HCT116 (cell line): ENCODE measurements at regions not wholly inside any gene's neighbourhood (a gene's known extent, or its start where the extent isn't known, plus 50 kb on each side); places are given as distances from the start of the nearest gene placed in this dataset.

Experiments used
- CBX3 ChIP-seq: IDR thresholded peaks from 2 replicates; pipeline ENCODE4 v1.6.1; 2012; ENCODE audit warnings: low read depth
- CTCF ChIP-seq, 3 experiments: fragments of 200-600 bp in 1 of 3; sonication (generic) in 1 of 3; IDR thresholded peaks in 2 of 3; conservative IDR thresholded peaks in 1 of 3; 2 replicates each; pipeline ENCODE4 v1.5.1; 2012 to 2017; ENCODE audit warnings: low read depth in 2 of 3, low read length in 2 of 3, antibody characterized with exemption in 1 of 3, borderline replicate concordance in 1 of 3, control low read depth in 1 of 3, mild to moderate bottlenecking in 1 of 3, mixed read lengths in 1 of 3, mixed run types in 1 of 3, moderate library complexity in 1 of 3; ENCODE audit not compliant: insufficient read depth in 1 of 3
- ELF1 ChIP-seq: IDR thresholded peaks from 2 replicates; pipeline ENCODE4 v1.6.1; 2012; ENCODE audit warnings: low read depth, borderline replicate concordance
- EZH2 ChIP-seq: fragments of 200-600 bp; sonication (generic); IDR thresholded peaks from 2 replicates; pipeline ENCODE4 v1.6.1; 2017; ENCODE audit warnings: antibody characterized with exemption, mixed run types
- EZH2phosphoT487 ChIP-seq: fragments of 200-600 bp; IDR thresholded peaks from 2 replicates; pipeline ENCODE4 v1.6.1; 2018; ENCODE audit warnings: antibody characterized with exemption, borderline replicate concordance
- JUND ChIP-seq: IDR thresholded peaks from 2 replicates; pipeline ENCODE4 v1.6.1; 2012
- POLR2AphosphoS5 ChIP-seq: IDR thresholded peaks from 2 replicates; pipeline ENCODE4 v1.6.1; 2011; ENCODE audit warnings: mild to moderate bottlenecking, low read depth, low read length, moderate library complexity
- SIN3A ChIP-seq: IDR thresholded peaks from 2 replicates; pipeline ENCODE4 v1.6.1; 2012; ENCODE audit warnings: low read depth
- YY1 ChIP-seq: IDR thresholded peaks from 2 replicates; pipeline ENCODE4 v1.6.1; 2011; ENCODE audit warnings: low read length, low read depth, moderate library complexity, mild to moderate bottlenecking; ENCODE audit not compliant: insufficient replicate concordance; ENCODE audit errors: extremely low read depth
- TF ChIP-seq, protein P1 (sequence below): IDR thresholded peaks from 2 replicates; pipeline ENCODE4 v1.6.1; 2012; ENCODE audit warnings: low read depth

DNA sequence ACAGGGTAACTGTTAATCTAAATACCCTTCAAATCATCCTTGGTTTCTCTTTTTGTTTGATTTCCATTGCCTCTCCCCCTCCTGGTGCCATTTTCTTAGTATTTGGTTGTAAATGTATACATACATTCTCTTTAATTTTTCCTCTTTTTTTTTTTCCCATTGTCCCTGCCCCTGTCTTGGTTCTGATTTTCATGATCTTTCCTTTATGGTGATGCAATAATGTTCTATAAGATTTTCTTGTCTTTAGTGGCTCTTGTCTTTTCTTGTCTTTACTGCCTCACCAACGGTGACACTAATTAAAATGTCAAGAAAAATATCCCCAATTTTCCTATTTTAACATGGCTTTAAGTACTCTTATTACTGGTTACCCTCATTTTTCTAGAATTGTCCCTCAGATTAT, 135.9 kb upstream of the POT1 start:
- TF ChIP-seq CTCF (IDR thresholded peaks at IDR 0.05 in 2 of 3, conservative IDR thresholded peaks at IDR 0.05 in 1 of 3; ENCODE audit: borderline replicate concordance in 1 of 3, insufficient read depth in 1 of 3, low read depth in 2 of 3, low read length in 2 of 3), result no peak
- TF ChIP-seq POLR2AphosphoS5, result no peak
- no peak for TF ChIP-seq CBX3
- no peak for TF ChIP-seq ELF1
- TF ChIP-seq YY1, result no peak
- TF ChIP-seq EZH2, result no peak
- TF ChIP-seq, protein P1, sequence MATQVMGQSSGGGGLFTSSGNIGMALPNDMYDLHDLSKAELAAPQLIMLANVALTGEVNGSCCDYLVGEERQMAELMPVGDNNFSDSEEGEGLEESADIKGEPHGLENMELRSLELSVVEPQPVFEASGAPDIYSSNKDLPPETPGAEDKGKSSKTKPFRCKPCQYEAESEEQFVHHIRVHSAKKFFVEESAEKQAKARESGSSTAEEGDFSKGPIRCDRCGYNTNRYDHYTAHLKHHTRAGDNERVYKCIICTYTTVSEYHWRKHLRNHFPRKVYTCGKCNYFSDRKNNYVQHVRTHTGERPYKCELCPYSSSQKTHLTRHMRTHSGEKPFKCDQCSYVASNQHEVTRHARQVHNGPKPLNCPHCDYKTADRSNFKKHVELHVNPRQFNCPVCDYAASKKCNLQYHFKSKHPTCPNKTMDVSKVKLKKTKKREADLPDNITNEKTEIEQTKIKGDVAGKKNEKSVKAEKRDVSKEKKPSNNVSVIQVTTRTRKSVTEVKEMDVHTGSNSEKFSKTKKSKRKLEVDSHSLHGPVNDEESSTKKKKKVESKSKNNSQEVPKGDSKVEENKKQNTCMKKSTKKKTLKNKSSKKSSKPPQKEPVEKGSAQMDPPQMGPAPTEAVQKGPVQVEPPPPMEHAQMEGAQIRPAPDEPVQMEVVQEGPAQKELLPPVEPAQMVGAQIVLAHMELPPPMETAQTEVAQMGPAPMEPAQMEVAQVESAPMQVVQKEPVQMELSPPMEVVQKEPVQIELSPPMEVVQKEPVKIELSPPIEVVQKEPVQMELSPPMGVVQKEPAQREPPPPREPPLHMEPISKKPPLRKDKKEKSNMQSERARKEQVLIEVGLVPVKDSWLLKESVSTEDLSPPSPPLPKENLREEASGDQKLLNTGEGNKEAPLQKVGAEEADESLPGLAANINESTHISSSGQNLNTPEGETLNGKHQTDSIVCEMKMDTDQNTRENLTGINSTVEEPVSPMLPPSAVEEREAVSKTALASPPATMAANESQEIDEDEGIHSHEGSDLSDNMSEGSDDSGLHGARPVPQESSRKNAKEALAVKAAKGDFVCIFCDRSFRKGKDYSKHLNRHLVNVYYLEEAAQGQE, result no peak
- no peak for TF ChIP-seq SIN3A
- TF ChIP-seq JUND, result no peak
- no peak for TF ChIP-seq EZH2phosphoT487
